SU-DHL-6 (cell line): ENCODE measurements at regions not wholly inside any gene's neighbourhood (a gene's known extent, or its start where the extent isn't known, plus 50 kb on each side); places are given as distances from the start of the nearest gene placed in this dataset.

Experiments
- H2AFZ ChIP-seq: fragments of 200-600 bp; sonication (generic); 2 replicates; pipeline ENCODE4 v1.6.1; 2014; ENCODE audit warnings: low read depth, mild to moderate bottlenecking, moderate library complexity, mixed read lengths, antibody characterized with exemption, low read length; ENCODE audit not compliant: severe bottlenecking
- H3F3A ChIP-seq: fragments of 200-600 bp; shearing (Covaris generic); 2 replicates; pipeline ENCODE4 v1.6.0; 2016; ENCODE audit warnings: antibody characterized with exemption, mild to moderate bottlenecking; ENCODE audit not compliant: insufficient read depth
- H3K27ac ChIP-seq: fragments of 200-600 bp; sonication (generic); 2 replicates; pipeline ENCODE4 v1.5.1; 2016; ENCODE audit warnings: low read depth, mild to moderate bottlenecking, low read length, moderate library complexity, mixed read lengths
- H3K27me3 ChIP-seq: fragments of 200-600 bp; sonication (generic), shearing (Covaris generic); 2 replicates; pipeline ENCODE4 v1.6.0; 2014; ENCODE audit warnings: mild to moderate bottlenecking, low read length
- H3K36me3 ChIP-seq: fragments of 200-600 bp; sonication (generic); 2 replicates; pipeline ENCODE4 v1.6.1; 2014; ENCODE audit warnings: mild to moderate bottlenecking, low read length, mixed read lengths
- H3K4me2 ChIP-seq: fragments of 300-600, 200-600 bp; shearing (Covaris generic), sonication (generic); 2 replicates; pipeline ENCODE4 v1.6.0; 2014; ENCODE audit warnings: low read length, low read depth, mild to moderate bottlenecking; ENCODE audit not compliant: poor library complexity, severe bottlenecking
- H3K4me3 ChIP-seq: fragments of 200-600 bp; sonication (generic); 2 replicates; pipeline ENCODE4 v1.5.1; 2014; ENCODE audit warnings: antibody characterized with exemption, low read length, mild to moderate bottlenecking, mixed read lengths; ENCODE audit not compliant: insufficient read depth, poor library complexity, severe bottlenecking
- H3K79me2 ChIP-seq: fragments of 200-600 bp; sonication (generic); 2 replicates; pipeline ENCODE4 v1.6.1; 2014; ENCODE audit warnings: mild to moderate bottlenecking, low read length, moderate library complexity; ENCODE audit not compliant: insufficient read depth
- H3K9ac ChIP-seq: fragments of 200-600 bp; sonication (generic); 2 replicates; pipeline ENCODE4 v1.7.0; 2014; ENCODE audit warnings: mild to moderate bottlenecking, low read length
- H3K9me2 ChIP-seq: fragments of 200-600 bp; sonication (generic); replicated peaks from 2 replicates; pipeline ENCODE4 v1.6.1; 2014; ENCODE audit warnings: low read length; ENCODE audit not compliant: insufficient read depth
- H3K9me3 ChIP-seq: fragments of 200-600 bp; sonication (generic); 2 replicates; pipeline ENCODE4 v1.6.1; 2014; ENCODE audit warnings: low read length, mixed read lengths; ENCODE audit not compliant: insufficient read depth
- H4K20me1 ChIP-seq: fragments of 200-600 bp; sonication (generic); 2 replicates; pipeline ENCODE4 v1.6.1; 2014; ENCODE audit warnings: low read depth, mild to moderate bottlenecking, antibody characterized with exemption, low read length, moderate library complexity, mixed read lengths
- EZH2phosphoT487 ChIP-seq: fragments of 200-600 bp; sonication (generic), shearing (Covaris generic); conservative IDR thresholded peaks from 2 replicates; pipeline ENCODE4 v1.6.1; 2018; ENCODE audit warnings: mild to moderate bottlenecking, antibody characterized with exemption, low read length, moderate library complexity, mixed read lengths
- TF ChIP-seq, protein P1 (sequence below): fragments of 200-600 bp; sonication (generic); IDR thresholded peaks from one replicate; pipeline ENCODE4 v1.5.1; 2017; ENCODE audit warnings: antibody characterized with exemption, mild to moderate bottlenecking, low read length, moderate library complexity; ENCODE audit not compliant: insufficient read depth, poor library complexity, severe bottlenecking

DNA sequence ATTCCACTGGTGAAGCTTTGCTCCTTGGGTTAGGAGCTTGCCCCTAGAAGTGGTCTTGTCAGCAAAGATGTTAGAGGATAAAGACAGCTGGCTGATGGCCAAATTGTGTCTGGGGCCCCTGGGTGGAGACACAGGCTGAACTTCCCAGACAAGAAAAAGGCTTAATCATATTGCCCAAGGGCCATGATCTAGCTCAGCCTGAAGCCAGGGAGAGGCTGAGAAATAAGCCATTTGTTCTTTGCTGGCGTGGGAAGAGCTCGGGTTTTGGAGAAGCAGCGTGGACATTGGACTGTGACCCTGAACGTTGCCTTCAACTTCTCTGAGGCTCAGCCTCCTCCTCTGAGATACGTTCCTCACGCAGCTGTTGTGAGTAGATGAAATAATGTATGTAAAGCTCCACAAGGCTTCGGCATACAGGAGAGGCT lies 153.0 kb downstream of the ZFP36L2 start:
- no peak overlapping the region for H3K9ac ChIP-seq
- TF ChIP-seq EZH2phosphoT487, result no peak
- TF ChIP-seq, protein P1, sequence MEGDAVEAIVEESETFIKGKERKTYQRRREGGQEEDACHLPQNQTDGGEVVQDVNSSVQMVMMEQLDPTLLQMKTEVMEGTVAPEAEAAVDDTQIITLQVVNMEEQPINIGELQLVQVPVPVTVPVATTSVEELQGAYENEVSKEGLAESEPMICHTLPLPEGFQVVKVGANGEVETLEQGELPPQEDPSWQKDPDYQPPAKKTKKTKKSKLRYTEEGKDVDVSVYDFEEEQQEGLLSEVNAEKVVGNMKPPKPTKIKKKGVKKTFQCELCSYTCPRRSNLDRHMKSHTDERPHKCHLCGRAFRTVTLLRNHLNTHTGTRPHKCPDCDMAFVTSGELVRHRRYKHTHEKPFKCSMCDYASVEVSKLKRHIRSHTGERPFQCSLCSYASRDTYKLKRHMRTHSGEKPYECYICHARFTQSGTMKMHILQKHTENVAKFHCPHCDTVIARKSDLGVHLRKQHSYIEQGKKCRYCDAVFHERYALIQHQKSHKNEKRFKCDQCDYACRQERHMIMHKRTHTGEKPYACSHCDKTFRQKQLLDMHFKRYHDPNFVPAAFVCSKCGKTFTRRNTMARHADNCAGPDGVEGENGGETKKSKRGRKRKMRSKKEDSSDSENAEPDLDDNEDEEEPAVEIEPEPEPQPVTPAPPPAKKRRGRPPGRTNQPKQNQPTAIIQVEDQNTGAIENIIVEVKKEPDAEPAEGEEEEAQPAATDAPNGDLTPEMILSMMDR, result no peak
- no peak overlapping the region for H3K4me3 ChIP-seq
- H3K79me2 ChIP-seq, result no peaks in the 10 kb centered on the region
- H3K27me3 ChIP-seq, result no peaks in the 10 kb centered on the region
- H3K4me2 ChIP-seq, result no peak overlapping the region
- no peaks in the 10 kb centered on the region for H3K9me2 ChIP-seq
- no peaks in the 10 kb centered on the region for H3F3A ChIP-seq
- H3K9me3 ChIP-seq, result no peaks in the 10 kb centered on the region
- no peaks in the 10 kb centered on the region for H3K36me3 ChIP-seq
- H3K27ac ChIP-seq, result no peak overlapping the region
- no peak overlapping the region for H2AFZ ChIP-seq
- no peaks in the 10 kb centered on the region for H4K20me1 ChIP-seq

DNA sequence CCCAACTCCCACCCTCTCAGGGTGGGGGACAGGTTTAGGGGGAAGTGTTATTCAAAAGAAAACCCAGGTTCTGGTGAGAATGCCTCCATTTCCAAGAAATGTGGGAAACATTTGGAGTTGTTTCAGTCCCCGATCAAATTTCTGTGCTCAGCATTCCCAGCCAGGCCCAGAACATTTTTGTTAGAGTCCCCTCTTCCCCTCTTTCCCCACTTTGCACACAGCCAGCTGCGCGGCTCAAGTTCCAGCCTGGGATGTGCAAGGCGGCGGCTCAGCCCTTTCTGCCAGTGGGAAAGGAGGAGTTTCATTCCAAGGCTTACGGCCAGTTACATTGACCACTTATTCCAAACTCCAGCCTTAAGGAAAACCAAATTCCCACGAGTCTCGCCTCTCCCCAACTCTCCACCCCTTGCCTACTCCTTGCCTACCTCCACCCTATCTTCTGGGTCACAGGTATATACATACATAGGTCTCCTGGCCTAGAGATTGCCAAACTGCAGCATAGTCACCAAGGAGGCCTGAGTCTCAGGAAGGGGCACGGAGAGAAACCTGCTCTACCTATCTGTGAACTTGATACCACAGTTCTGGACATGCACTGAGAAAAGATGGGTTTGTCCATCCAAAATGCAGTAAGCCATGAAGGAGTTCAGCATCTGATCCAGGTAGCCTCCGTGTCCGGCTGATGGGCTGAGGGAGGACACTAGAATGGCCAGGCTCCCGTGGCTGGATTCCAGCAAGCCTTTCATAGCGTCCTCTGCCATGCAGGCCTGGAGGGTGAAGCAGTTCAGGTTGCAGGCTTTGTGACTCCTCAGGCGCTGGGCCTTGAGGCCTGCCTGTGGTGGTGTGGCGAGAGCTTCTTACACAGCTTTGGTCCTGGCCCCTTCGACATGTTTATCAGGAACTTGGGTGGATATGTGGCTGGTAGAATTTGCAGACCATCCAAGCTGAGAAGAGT lies 154.5 kb downstream of the ZFP36L2 start:
- H3K4me3 ChIP-seq, result no peak overlapping the region
- H2AFZ ChIP-seq, result no peak overlapping the region
- no peak overlapping the region for H3K4me2 ChIP-seq
- H4K20me1 ChIP-seq, result no peaks in the 10 kb centered on the region
- no peaks in the 10 kb centered on the region for H3K36me3 ChIP-seq
- H3K27me3 ChIP-seq, result no peaks in the 10 kb centered on the region
- no peak overlapping the region for H3K27ac ChIP-seq
- H3F3A ChIP-seq, result no peaks in the 10 kb centered on the region
- H3K9me3 ChIP-seq, result no peaks in the 10 kb centered on the region
- H3K9ac ChIP-seq, result no peak overlapping the region
- H3K9me2 ChIP-seq, result no peaks in the 10 kb centered on the region
- H3K79me2 ChIP-seq, result no peaks in the 10 kb centered on the region
- TF ChIP-seq, protein P1, result no peak
- TF ChIP-seq EZH2phosphoT487, result no peak

DNA sequence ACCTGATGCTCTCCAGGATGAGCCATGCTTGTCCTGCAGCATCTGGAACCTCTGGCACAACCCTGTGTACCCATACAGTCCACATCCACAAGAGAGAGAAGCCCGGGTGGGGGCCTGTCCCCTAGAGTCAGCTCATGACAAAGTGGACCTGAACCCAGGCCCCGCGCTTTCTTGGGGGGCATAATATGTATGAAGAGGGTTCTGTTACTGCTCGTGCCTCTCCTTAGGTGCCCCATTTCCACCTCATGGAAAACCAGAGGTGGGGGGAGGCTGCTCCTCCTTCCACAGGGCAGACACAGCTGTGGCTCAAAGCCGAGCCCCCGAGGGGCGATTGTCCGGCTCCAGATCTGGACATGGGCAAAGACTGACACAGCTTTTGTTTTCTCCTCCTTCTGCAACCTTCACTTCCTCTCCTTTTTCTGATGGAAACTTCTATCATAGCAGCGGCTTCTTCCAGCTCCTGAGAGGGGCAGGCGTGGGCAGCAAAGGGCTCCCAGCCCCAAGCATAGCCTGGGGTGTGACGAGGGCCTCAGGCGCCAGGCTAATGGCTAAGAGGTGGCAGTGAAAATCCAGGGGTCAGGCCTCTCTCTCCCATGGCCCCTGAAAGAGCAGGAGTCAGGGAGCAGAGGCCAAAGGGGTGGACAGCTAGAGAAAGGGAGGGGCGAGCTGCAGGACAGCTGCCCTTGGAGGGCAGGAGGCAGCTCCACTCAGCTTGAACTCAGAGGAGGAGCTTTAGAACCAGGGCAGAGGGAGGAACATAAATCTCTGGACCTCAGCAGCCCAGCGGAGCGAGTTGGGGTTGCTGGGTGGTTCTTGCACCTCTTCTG lies 155.5 kb downstream of the ZFP36L2 start:
- Histone ChIP-seq H3K4me2 (no peak overlapping the region), H3K79me2 (no peaks in the 10 kb centered on the region), H3F3A (no peaks in the 10 kb centered on the region), H3K4me3 (no peak overlapping the region), H3K27ac (no peak overlapping the region), H3K27me3 (no peaks in the 10 kb centered on the region), H3K9me2 (no peaks in the 10 kb centered on the region), H2AFZ (no peak overlapping the region), H3K9me3 (no peaks in the 10 kb centered on the region), H3K9ac (no peak overlapping the region), H3K36me3 (no peaks in the 10 kb centered on the region), H4K20me1 (no peaks in the 10 kb centered on the region)
- TF ChIP-seq, protein P1, result no peak
- no peak for TF ChIP-seq EZH2phosphoT487
